ENCODE measurements at regions not wholly inside any gene's neighbourhood (a gene's known extent, or its start where the extent isn't known, plus 50 kb on each side); places are given as distances from the start of the nearest gene placed in this dataset.

- no peak for TF ChIP-seq EZH2 (IDR thresholded peaks at IDR 0.05; ENCODE audit: borderline replicate concordance, low read depth, low read length)
- no peak for TF ChIP-seq RFX5 (IDR thresholded peaks at IDR 0.05; ENCODE audit: low read depth, low read length)
- no peak for TF ChIP-seq CTCF (IDR thresholded peaks at IDR 0.05 in 2 of 3, conservative IDR thresholded peaks at IDR 0.05 in 1 of 3; ENCODE audit: insufficient read depth in 2 of 3, low read depth in 1 of 3, low read length in 3 of 3)
- TF ChIP-seq SIX5 (IDR thresholded peaks at IDR 0.05; ENCODE audit: borderline replicate concordance in 1 of 2, insufficient read depth in 1 of 2, low read depth in 1 of 2, low read length in 2 of 2) = no peak
- no peak for TF ChIP-seq ZSCAN32 (CRISPR knock-in tag; IDR thresholded peaks at IDR 0.05)
- no peak for TF ChIP-seq TCF3 (CRISPR knock-in tag; IDR thresholded peaks at IDR 0.05)
- no peak for TF ChIP-seq ZNF407 (IDR thresholded peaks at IDR 0.05; ENCODE audit: low read depth)
- no peak for TF ChIP-seq POLR2AphosphoS5 (IDR thresholded peaks at IDR 0.05; ENCODE audit: control insufficient read depth, insufficient read depth, low read depth, low read length)
- no peak for TF ChIP-seq POLR2A (conservative IDR thresholded peaks at IDR 0.05)
Observed at GRCh38 chr1:63108206-63108605, 214.2 kb upstream of the FOXD3 start.

Data from K562 (cell line).